NCI-H1930 (cell line): ENCODE measurements at regions not wholly inside any gene's neighbourhood (a gene's known extent, or its start where the extent isn't known, plus 50 kb on each side); places are given as distances from the start of the nearest gene placed in this dataset.
"Not testable (repeated sequence)": the region's sequence is repeated elsewhere in the genome, so short reads cannot be mapped to it uniquely, and the experiment has no call there.

Experiments used
- DNase-seq, 2 experiments: peaks; one replicate each; lab custom pipeline; 2025; lab: John Stamatoyannopoulos, UW

GRCh38 chr14:86072116-86072894 is 542.4 kb downstream of the FLRT2 start:
- DNase-seq = no peak

GRCh38 chr14:86066651-86067050 is 536.7 kb downstream of the FLRT2 start:
- no peak for DNase-seq

- DNase-seq = no peak
These were observed 535.5 kb downstream of the FLRT2 start for GRCh38 chr14:86065407-86065806.

- DNase-seq = not testable (repeated sequence)
These were observed 534.7 kb downstream of the FLRT2 start for GRCh38 chr14:86064595-86064994.

GRCh38 chr14:86057018-86057667 is 527.2 kb downstream of the FLRT2 start:
- DNase-seq = peak; percentile 11 to 17

- peak in 1 of 2 experiments; percentile 3 for DNase-seq
These were observed 525.6 kb downstream of the FLRT2 start for GRCh38 chr14:86055512-86056075.

- no peak for DNase-seq
These were observed 522.9 kb downstream of the FLRT2 start for GRCh38 chr14:86052868-86053267.

- no peak for DNase-seq
These were observed 520.8 kb downstream of the FLRT2 start for GRCh38 chr14:86050757-86051156.

- no peak for DNase-seq
These were observed 520.2 kb downstream of the FLRT2 start for GRCh38 chr14:86050072-86050683.

- DNase-seq = no peak
These were observed 509.2 kb downstream of the FLRT2 start for GRCh38 chr14:86039176-86039575.

- no peak for DNase-seq
These were observed 508.6 kb downstream of the FLRT2 start for GRCh38 chr14:86038387-86039042.

- DNase-seq = no peak
These were observed 505.9 kb downstream of the FLRT2 start for GRCh38 chr14:86035882-86036281.

GRCh38 chr14:86027990-86028389 is 498.0 kb downstream of the FLRT2 start:
- DNase-seq = no peak

- no peak for DNase-seq
These were observed 497.2 kb downstream of the FLRT2 start for GRCh38 chr14:86027144-86027543.

- DNase-seq = no peak
These were observed 492.2 kb downstream of the FLRT2 start for GRCh38 chr14:86022031-86022629.

- no peak for DNase-seq
These were observed 490.9 kb downstream of the FLRT2 start for GRCh38 chr14:86020841-86021240.

GRCh38 chr14:86015941-86016340 is 486.0 kb downstream of the FLRT2 start:
- DNase-seq = no peak

GRCh38 chr14:86015511-86015910 is 485.6 kb downstream of the FLRT2 start:
- DNase-seq = no peak

GRCh38 chr14:86013641-86014040 is 483.7 kb downstream of the FLRT2 start:
- DNase-seq = no peak

GRCh38 chr14:86012461-86012860 is 482.5 kb downstream of the FLRT2 start:
- DNase-seq = no peak

GRCh38 chr14:86003998-86004397 is 474.1 kb downstream of the FLRT2 start:
- no peak for DNase-seq

- DNase-seq = no peak
These were observed 466.6 kb downstream of the FLRT2 start for GRCh38 chr14:85996551-85996950.
